Left lung (tissue), 4 donors: ENCODE measurements at regions not wholly inside any gene's neighbourhood (a gene's known extent, or its start where the extent isn't known, plus 50 kb on each side); places are given as distances from the start of the nearest gene placed in this dataset.
A peak's percentile ranks its signal among the peaks of the same experiment; 100 is the strongest.

Experiments used
- ATAC-seq: fragments of 200-7000 bp; cut with Tn5 transposase; one replicate; pipeline ENCODE4 v1.9.1; 2020; ENCODE audit warnings: moderate library complexity
- DNase-seq, 4 donors: peaks; one replicate each; pipeline ENCODE4 v3.0.0-alpha.2; 2013 to 2020
- H3K27ac ChIP-seq, 2 donors: fragments of 200-600 bp; sonication (generic) in 1 of 2; one replicate each; pipeline versions ENCODE4 v1.5.0 to v1.8.0; 2020 to 2021
- H3K27me3 ChIP-seq, 2 donors: fragments of 200-600 bp; sonication (generic) in 1 of 2; one replicate each; pipeline versions ENCODE4 v1.5.0 to v1.8.0; 2020 to 2021
- H3K36me3 ChIP-seq, 2 donors: fragments of 200-600 bp; sonication (generic) in 1 of 2; one replicate each; pipeline versions ENCODE4 v1.5.0 to v1.8.0; 2020 to 2021
- H3K4me1 ChIP-seq, 2 donors: fragments of 200-600 bp; one replicate each; pipeline ENCODE4 v1.8.0; 2021
- H3K4me3 ChIP-seq, 2 donors: fragments of 200-600 bp; sonication (generic) in 1 of 2; one replicate each; pipeline versions ENCODE4 v1.5.0 to v1.8.0; 2020 to 2021; ENCODE audit warnings: mild to moderate bottlenecking in 1 of 2
- H3K9me3 ChIP-seq, 2 donors: fragments of 200-600 bp; sonication (generic) in 1 of 2; one replicate each; pipeline versions ENCODE4 v1.5.0 to v1.8.0; 2020 to 2021
- CTCF ChIP-seq, 2 donors: fragments of 200-600 bp; sonication (generic) in 1 of 2; IDR thresholded peaks; one replicate each; pipeline versions ENCODE4 v1.5.0 to v1.8.0; 2021; ENCODE audit warnings: antibody characterized with exemption in 2 of 2
- intact Hi-C, 2 donors: fragments of 100-400 bp; cut with DNase I; formaldehyde crosslinking; loops; one replicate each; pipeline versions ENCODE4 v1.11.2 to v1.14.2; 2022
- donor health status: DM: no; HTN: yes; CAD: no.
- donor health status: DM: no; HTN: no; CAD: no.

- Histone ChIP-seq H3K36me3 (no peaks in the 10 kb centered on the region), H3K4me3 (no peak overlapping the region), H3K9me3 (no peaks in the 10 kb centered on the region), H3K27ac (peak overlapping the region in 1 of 2 donors; percentile 51), H3K27me3 (no peaks in the 10 kb centered on the region), H3K4me1 (peaks cover 0 to 40% of the 10 kb centered on the region in 2 donors)
- DNase-seq (peak in 2 of 4 donors; percentile 20 to 45), ATAC-seq (peak; percentile 27)
- intact Hi-C loops = no loop called here
- no peak for TF ChIP-seq CTCF (IDR thresholded peaks at IDR 0.05)
These were observed 205.2 kb upstream of the HDAC4 start for GRCh38 chr2:239605976-239606375.

- Histone ChIP-seq H3K27me3 (no peaks in the 10 kb centered on the region), H3K9me3 (no peaks in the 10 kb centered on the region), H3K27ac (peak overlapping the region in 1 of 2 donors; percentile 45), H3K36me3 (no peaks in the 10 kb centered on the region), H3K4me1 (peaks cover 0 to 40% of the 10 kb centered on the region in 2 donors), H3K4me3 (no peak overlapping the region)
- TF ChIP-seq CTCF (IDR thresholded peaks at IDR 0.05) = no peak
- intact Hi-C loops = no loop called here
- ATAC-seq (no peak), DNase-seq (no peak)
These were observed 204.6 kb upstream of the HDAC4 start for GRCh38 chr2:239605409-239605808.

GRCh38 chr2:239604861-239605260 is 204.0 kb upstream of the HDAC4 start:
- Histone ChIP-seq H3K9me3 (no peaks in the 10 kb centered on the region), H3K27me3 (no peaks in the 10 kb centered on the region), H3K4me3 (no peak overlapping the region), H3K36me3 (no peaks in the 10 kb centered on the region), H3K4me1 (peaks cover 0 to 40% of the 10 kb centered on the region in 2 donors), H3K27ac (no peak overlapping the region)
- no peak for TF ChIP-seq CTCF (IDR thresholded peaks at IDR 0.05)
- DNase-seq (peak in 2 of 4 donors; percentile 64 to 68), ATAC-seq (no peak)
- intact Hi-C loops = no loop called here

- ATAC-seq = no peak
- Histone ChIP-seq H3K27ac (no peak overlapping the region), H3K36me3 (no peaks in the 10 kb centered on the region), H3K4me1 (peaks cover 0 to 40% of the 10 kb centered on the region in 2 donors), H3K9me3 (no peaks in the 10 kb centered on the region), H3K27me3 (no peaks in the 10 kb centered on the region), H3K4me3 (no peak overlapping the region)
- DNase-seq = no peak
- no peak for TF ChIP-seq CTCF (IDR thresholded peaks at IDR 0.05)
- intact Hi-C loops = no loop called here
These were observed 202.9 kb upstream of the HDAC4 start for GRCh38 chr2:239603411-239604356.
